ENCODE measurements at regions not wholly inside any gene's neighbourhood (a gene's known extent, or its start where the extent isn't known, plus 50 kb on each side); places are given as distances from the start of the nearest gene placed in this dataset.

- no peak for TF ChIP-seq CTCF (IDR thresholded peaks at IDR 0.05)
- H3K4me3 Mint-ChIP-seq: no peak overlapping the region
- H3K4me1 Mint-ChIP-seq (ENCODE audit: low read depth): no peaks in the 10 kb centered on the region
- H3K27me3 Mint-ChIP-seq (ENCODE audit: insufficient read depth): peaks cover 2% of the 10 kb centered on the region; the same call in 1 of the 2 replicates
- H3K27ac Mint-ChIP-seq: no peak overlapping the region
- H3K36me3 Mint-ChIP-seq (ENCODE audit: low read depth): no peaks in the 10 kb centered on the region
- no peaks in the 10 kb centered on the region for H3K9me3 Mint-ChIP-seq
- DNase-seq: no peak
These were observed 127.7 kb downstream of the DACT1 start for GRCh38 chr14:58765418-58765831.

GRCh38 chr14:58765843-58766242, 128.1 kb downstream of the DACT1 start:
- TF ChIP-seq CTCF (IDR thresholded peaks at IDR 0.05): no peak
- no peak overlapping the region for H3K27ac Mint-ChIP-seq
- H3K27me3 Mint-ChIP-seq (ENCODE audit: insufficient read depth): peaks cover 2% of the 10 kb centered on the region; the same call in 1 of the 2 replicates

GRCh38 chr14:58769011-58769643, 131.4 kb downstream of the DACT1 start:
- Mint-ChIP-seq H3K36me3 (ENCODE audit: low read depth) (no peaks in the 10 kb centered on the region), H3K9me3 (no peaks in the 10 kb centered on the region), H3K4me1 (ENCODE audit: low read depth) (no peaks in the 10 kb centered on the region), H3K4me3 (no peak overlapping the region), H3K27ac (no peak overlapping the region), H3K27me3 (ENCODE audit: insufficient read depth) (peaks cover 3% of the 10 kb centered on the region)
- DNase-seq: no peak
- TF ChIP-seq CTCF (IDR thresholded peaks at IDR 0.05): no peak

More at GRCh38 chr14:58765843-58766242, 128.1 kb downstream of the DACT1 start:
- Mint-ChIP-seq H3K4me1 (ENCODE audit: low read depth) (no peaks in the 10 kb centered on the region), H3K4me3 (no peak overlapping the region), H3K9me3 (no peaks in the 10 kb centered on the region), H3K36me3 (ENCODE audit: low read depth) (no peaks in the 10 kb centered on the region)
- no peak for DNase-seq

GRCh38 chr14:58769771-58770170, 132.0 kb downstream of the DACT1 start:
- Mint-ChIP-seq H3K4me1 (ENCODE audit: low read depth) (no peaks in the 10 kb centered on the region), H3K27ac (no peak overlapping the region), H3K27me3 (ENCODE audit: insufficient read depth) (peaks cover 3% of the 10 kb centered on the region), H3K36me3 (ENCODE audit: low read depth) (no peaks in the 10 kb centered on the region), H3K4me3 (no peak overlapping the region), H3K9me3 (no peaks in the 10 kb centered on the region)
- DNase-seq: no peak
- TF ChIP-seq CTCF (IDR thresholded peaks at IDR 0.05): no peak

- TF ChIP-seq CTCF (IDR thresholded peaks at IDR 0.05): no peak
- Mint-ChIP-seq H3K4me3 (no peak overlapping the region), H3K9me3 (no peaks in the 10 kb centered on the region), H3K4me1 (ENCODE audit: low read depth) (no peaks in the 10 kb centered on the region), H3K27ac (no peak overlapping the region), H3K27me3 (ENCODE audit: insufficient read depth) (peaks cover 4% of the 10 kb centered on the region), H3K36me3 (ENCODE audit: low read depth) (no peaks in the 10 kb centered on the region)
- no peak for DNase-seq
These were observed 132.8 kb downstream of the DACT1 start for GRCh38 chr14:58770491-58770982.
